HUDEP-2 (cell line): ENCODE measurements at regions not wholly inside any gene's neighbourhood (a gene's known extent, or its start where the extent isn't known, plus 50 kb on each side); places are given as distances from the start of the nearest gene placed in this dataset.

Source experiments
- DNase-seq, 76 experiments: peaks; one replicate each; lab custom pipeline; 2025; ENCODE audit not compliant: unreplicated experiment in 76 of 76; lab: John Stamatoyannopoulos, UW

DNA sequence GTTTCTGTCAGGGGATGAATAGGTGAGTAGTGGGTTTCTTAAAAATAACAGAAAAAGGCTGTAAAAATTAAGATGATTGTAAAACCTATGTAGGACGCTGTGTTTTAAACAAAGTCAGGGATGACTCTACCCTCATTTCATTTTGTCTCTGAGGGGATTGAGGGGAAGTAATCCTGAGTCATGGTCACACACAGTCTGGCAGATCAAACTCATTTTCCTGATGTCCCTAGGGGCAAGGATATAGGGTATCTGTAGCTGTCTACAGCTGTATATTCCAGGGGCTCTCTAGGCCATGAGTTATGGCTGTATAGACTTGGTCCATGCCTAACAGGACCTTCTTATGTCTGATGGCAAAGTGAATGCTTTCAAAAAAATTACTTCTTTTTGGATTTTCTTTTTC is 421.1 kb downstream of the PDCD6IP start:
- no peak for DNase-seq

DNA sequence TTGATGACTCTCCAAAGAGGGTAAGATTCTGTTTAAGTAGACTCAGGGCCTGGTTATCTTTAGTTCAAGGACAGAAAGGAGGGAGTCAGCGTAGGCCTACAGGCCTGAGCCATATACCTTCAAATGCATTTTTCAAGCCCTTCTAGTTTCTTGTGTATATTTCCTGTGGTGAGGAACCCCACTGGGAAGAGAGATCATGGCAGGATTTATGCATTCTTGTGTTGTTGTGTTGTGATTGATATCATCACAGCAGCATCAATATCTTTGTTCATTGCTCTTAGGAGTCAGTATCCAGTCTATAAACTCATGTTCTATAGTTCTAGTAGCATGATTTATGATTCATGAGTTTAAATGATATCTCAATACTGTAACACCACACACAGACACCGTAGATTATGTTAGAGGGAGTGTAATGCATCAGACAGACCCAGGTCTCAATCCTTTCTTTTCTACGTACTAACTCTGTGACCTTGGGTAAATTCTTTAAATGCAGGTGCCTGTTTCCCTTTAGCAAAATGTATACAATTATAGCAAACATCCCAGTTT is 427.5 kb downstream of the PDCD6IP start:
- DNase-seq: no peak

DNA sequence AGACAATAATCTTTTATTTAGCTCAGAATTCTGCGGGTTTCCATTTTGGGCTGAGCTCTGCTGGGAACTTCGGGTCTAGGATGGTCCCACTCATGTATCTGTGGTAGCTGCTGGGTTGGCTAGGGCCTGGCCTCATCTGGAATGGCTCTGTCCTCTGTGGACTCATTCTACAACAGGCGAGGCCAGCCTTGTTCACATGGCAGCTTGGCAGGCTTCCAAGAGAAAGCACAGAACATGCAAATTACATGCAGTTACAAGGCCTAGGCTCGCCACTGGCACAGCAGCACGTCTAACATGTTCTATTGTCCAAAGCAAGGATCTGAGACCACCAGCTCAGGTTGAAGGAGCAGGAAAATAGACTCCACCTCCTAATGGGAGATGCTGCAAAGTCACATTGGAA is 431.4 kb downstream of the PDCD6IP start:
- peak in 1 of 76 experiments; percentile 1 for DNase-seq

DNA sequence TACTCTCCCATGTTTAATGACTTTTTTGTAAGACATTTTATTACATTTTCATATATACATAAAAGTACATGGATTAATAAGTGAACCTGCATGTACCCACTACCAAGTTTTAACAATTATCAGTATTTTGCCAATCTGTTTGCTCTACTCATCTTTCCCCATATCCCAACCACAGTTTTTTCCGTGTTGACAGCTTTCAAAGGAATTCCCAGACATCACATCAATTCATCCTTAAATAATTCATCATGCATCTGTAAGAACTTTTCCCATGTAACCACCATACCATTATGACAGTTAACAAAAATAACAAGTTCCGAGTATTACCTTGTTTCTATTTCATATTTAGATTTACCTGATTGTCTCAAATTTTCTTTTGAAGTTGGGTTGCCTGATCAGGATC is 436.7 kb downstream of the PDCD6IP start:
- no peak for DNase-seq

GRCh38 chr3:34237946-34238345 is 439.5 kb downstream of the PDCD6IP start:
- DNase-seq: no peak

DNA sequence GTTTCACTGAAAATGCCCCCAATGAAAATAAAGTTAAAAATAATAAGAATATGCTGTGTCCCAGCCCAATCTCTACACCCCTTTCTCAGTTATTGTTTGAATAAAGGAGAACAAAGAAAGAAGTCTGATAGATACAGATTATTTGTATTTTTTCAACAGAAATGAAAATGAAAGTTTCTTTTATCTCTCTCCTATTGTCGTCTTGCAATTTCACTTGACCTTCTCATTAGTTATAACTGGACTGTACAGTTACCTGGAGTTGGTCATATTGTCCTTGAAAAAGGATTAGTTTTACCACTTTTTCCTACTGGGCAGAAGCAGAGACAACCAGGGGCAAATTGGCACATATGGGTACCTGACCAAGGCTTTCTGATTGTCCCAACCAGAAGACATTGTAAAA is 440.0 kb downstream of the PDCD6IP start:
- no peak for DNase-seq

DNA sequence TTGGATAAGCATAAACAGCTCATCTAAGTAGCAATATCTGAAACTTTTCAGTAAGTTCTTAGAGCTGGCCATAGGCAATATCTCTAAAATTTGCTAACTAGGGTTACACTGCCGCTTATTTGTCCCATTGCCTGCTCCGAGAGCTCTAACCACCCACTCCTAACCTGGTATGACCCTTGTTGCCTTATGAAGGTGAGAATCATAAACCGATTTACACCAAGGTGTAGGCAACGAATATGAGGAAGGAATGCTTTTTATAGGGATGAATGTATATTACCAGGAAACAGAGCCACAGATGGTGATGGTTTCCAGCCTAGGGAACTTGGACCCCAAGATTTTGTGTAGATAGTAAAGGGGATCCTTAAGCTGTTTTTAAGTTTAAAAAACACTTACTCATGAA is 440.9 kb downstream of the PDCD6IP start:
- no peak for DNase-seq

- no peak for DNase-seq
These were observed 441.4 kb downstream of the PDCD6IP start for GRCh38 chr3:34239875-34240274.

DNA sequence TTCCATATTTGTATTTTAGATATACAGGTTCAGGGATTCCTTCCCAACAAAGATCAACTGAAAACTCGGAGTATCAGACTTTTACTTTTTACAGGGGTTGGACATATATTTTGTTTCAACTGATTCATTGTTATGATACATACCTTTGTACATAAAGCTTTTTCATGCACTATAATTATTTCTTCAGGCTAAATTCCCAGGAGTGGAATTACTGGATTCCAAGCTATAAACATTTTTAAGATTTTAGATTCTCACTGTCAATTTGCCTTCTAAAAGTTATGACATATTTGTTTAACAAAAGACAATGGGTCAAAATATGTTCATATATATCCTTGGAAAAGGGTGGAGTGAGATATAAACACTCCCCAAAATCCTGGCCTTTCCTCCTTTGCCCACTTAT is 449.0 kb downstream of the PDCD6IP start:
- DNase-seq: no peak

- no peak for DNase-seq
These were observed 449.9 kb downstream of the PDCD6IP start for GRCh38 chr3:34248352-34248751.

- DNase-seq: no peak
These were observed 455.9 kb downstream of the PDCD6IP start for GRCh38 chr3:34254285-34254684.

- DNase-seq: no peak
These were observed 457.6 kb downstream of the PDCD6IP start for GRCh38 chr3:34256021-34256420.

DNA sequence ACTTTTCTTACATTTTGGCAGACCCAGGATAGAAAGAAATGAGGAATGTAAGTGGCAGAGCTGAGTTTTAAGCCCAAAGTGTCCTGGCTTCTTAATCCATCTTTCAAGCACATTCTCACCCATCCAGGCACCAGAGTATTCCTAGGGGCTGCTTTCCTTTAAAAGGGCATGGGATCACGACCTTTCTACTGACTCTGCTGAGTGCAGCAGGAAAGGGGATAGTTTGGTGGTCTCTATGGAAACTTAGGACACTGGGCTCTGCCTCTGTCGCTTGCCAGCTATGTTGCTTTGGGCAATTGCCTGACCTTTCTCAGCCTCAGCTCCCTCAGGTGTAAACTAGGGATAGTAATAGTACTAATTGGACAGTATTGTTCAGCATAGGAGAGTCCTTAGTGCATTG is 458.4 kb downstream of the PDCD6IP start:
- DNase-seq: no peak

DNA sequence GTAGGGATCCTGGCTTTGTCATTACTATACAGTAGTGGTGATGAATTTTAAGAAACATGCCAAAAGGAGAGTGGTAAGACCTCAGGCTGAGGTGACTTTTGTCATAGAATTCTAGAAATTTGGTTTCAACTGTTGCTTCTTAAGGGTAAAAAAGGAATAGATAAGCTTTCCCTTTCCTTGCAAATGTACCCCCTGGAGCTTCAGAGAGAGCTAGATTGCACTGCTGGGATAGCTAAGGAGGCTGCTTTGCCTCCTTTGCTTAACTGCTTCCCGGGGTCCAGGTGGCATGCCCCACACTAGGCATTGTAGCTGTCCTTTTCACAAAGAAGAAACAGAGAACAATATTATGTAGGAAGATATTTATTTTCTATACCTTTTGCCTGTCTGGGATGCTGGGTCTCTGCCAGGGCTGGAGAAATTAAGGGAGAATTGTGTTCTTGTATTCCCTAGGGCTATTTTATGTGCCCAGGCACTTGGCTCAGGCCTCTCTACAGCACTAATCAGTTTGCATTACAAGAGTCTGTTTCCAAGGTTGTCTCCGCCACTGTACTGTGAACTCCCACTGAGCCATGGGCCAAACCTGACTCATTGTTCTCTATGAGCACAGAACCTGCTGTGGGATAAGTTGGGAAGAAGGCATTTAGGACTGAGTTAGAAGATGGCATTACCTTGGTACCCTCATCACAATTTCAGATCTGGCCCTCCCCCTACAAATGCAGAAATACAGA is 460.0 kb downstream of the PDCD6IP start:
- DNase-seq: no peak

DNA sequence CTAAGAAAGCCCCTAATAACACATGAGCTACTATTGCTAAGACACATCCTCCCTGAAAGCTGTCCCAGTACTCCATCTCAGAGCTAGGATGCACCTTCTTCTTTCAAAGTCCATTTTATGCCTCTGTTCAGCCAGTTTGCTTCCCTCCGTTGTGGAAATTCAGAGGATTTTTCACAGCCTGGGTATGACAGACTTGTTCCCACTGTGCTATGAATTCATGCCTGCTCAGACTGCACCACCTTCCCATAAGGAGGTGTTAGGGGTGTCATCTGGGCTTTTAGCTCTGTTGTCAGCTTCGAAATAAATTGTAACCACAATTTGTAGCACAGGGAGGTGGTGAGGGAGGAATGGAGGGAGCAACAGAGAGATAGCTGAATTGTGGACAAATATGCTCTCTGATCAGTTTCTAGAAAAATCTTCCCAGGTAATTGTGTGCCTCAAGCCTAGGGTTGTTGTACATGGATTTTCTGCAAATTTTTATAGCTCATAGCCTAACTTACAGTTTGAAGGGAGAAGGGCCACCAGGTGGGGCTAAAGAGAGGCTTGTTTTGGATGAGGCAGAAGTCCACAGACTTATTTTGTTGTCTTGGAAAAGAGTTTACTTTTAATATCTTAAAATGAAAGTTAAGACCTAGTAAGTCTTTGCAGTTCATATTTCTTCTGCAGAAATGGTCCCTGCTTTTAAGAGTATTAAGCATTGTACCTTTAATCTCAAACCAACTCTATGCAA is 462.0 kb downstream of the PDCD6IP start:
- peak in 43 of 76 experiments; percentile 2 to 55 (median 18) for DNase-seq

DNA sequence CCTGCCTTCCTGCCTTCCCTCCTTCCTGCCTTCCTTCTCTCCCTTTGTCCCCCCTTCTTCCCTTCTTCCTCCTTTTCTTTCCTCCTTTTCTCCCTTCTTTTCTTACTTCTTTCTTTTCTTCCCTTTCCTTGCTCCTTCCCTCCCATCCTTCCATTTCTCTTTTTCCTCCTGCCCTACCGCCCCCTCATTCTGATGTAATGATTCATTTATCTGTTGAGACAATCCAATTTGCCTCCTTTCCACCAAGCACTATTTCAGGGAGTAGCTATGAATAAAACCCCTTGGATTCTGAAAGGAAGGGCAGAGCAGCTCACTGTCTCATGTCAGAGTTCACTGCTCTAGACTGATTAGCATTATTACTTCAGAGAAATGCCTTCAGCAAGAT is 462.6 kb downstream of the PDCD6IP start:
- no peak for DNase-seq

- DNase-seq: no peak
These were observed 464.7 kb downstream of the PDCD6IP start for GRCh38 chr3:34263101-34263621.

- DNase-seq: no peak
These were observed 466.1 kb downstream of the PDCD6IP start for GRCh38 chr3:34264337-34265041.

DNA sequence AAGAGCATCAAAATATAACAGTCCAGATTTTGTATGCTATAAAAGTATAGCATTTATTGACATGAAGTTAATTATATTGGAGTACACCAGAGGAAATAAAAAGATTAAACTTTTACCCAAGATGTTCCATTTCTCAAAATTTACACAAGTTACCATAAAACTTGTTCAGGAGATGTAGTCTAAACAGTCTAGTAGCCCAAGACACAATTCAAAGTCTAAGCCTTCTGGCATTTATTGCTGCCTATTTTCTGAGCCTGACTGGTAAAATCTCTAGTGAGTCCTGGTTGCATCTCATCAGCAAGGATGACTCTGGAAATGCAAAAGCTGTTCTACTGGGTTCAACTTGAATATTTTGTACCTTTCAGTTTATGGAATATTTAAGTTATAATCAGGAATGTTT is 468.7 kb downstream of the PDCD6IP start:
- no peak for DNase-seq

GRCh38 chr3:34268032-34268709 is 469.7 kb downstream of the PDCD6IP start:
- peak in 22 of 76 experiments; percentile 5 to 75 (median 29) for DNase-seq

DNA sequence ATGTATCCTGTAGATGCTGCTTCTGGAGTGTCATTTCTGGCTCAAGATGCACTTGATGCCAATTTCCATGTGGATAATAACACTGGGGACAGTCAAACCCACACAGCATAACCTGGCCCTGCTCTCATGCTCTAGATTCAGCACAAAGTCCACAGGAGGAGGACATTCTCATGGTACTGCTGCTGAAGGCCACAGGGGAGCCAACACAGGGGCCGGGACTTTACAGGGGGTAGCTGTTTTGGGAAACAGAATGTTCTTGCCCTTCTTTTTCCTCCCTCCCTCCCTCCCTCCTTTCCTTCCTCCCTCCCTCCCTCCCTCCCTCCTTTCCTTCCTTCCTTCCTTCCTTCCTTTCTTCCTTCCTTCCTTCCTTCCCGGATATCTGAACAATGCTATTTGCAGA is 477.4 kb downstream of the PDCD6IP start:
- no peak for DNase-seq
